ENCODE measurements at regions not wholly inside any gene's neighbourhood (a gene's known extent, or its start where the extent isn't known, plus 50 kb on each side); places are given as distances from the start of the nearest gene placed in this dataset.
"Not testable (repeated sequence)": the region's sequence is repeated elsewhere in the genome, so short reads cannot be mapped to it uniquely, and the experiment has no call there.

DNA sequence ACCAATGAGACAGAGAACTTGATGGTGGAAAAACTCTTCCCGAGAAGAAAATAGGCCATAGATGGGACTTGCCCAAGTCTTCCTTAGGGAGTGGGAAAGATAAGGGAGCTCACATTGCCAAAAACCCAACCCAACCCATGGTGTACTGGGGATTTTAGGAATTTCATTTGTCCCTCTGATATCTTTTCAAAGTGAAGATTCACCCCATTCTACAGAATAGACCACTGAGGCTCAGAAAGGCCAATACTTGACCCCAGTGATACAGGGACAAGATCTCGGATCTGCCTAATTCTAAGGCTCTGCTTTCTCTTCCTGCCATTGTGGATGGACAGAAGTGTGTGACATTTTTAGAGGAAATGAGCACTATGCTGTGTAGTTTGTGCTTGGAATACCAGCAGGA is 159.0 kb downstream of the MYCN start:
- H3K4me3 ChIP-seq (ENCODE audit: low read depth, low read length), result no peak overlapping the region
- TF ChIP-seq, protein P1, sequence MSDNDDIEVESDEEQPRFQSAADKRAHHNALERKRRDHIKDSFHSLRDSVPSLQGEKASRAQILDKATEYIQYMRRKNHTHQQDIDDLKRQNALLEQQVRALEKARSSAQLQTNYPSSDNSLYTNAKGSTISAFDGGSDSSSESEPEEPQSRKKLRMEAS (IDR thresholded peaks at IDR 0.05; ENCODE audit: low read depth, low read length), result no peak
- TF ChIP-seq CTCF (IDR thresholded peaks at IDR 0.05; ENCODE audit: low read depth, low read length), result no peak
- no peak for TF ChIP-seq POLR2A (IDR thresholded peaks at IDR 0.05; ENCODE audit: extremely low read depth, insufficient read length)
- no peak for TF ChIP-seq MYC (IDR thresholded peaks at IDR 0.05; ENCODE audit: low read depth, low read length)
- no peak for DNase-seq (ENCODE audit: low read depth)

DNA sequence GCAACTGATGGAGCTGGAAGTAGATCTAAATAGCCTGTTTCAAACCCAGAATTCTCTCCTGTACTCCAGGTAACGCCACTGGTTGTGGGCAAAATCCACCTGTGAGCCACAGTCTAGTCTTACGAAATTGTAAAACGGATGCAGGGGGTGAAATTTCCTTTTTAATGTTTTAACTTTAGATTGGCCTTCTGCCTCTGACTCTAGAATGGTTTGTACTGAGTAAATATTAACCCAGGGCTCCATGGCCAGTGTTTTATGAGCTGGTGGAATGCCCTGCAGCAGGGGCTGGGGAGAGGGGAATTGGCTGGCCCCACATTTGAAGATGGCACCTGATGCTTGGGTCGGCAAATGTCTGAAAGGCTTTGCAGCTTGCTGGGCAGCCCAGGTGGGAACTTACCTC is 156.6 kb downstream of the MYCN start:
- H3K4me3 ChIP-seq (ENCODE audit: low read depth, low read length), result no peak overlapping the region
- TF ChIP-seq POLR2A (IDR thresholded peaks at IDR 0.05; ENCODE audit: extremely low read depth, insufficient read length), result no peak
- no peak for DNase-seq (ENCODE audit: low read depth)

DNA sequence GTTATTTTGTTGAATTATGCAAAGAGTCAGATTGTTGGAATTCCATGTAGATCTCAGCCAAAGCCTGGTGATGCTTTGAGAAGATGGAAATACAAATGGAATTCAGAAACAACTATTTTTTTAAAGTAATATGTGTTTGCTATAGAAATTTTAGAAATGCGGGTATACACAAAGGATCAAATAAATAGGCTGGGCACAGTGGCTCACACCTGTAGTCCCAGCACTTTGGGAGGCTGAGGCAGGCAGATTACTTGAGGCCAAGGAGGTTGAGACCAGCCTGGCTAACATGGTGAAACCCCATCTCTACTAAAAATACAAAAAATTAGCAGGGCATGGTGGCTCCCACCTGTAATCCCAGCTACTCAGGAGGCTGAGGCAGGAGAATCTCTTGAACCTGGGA is 155.1 kb downstream of the MYCN start:
- DNase-seq (ENCODE audit: low read depth); H3K4me3 ChIP-seq (ENCODE audit: low read depth, low read length): not testable (repeated sequence)

GRCh38 chr2:16094811-16095210 is 154.5 kb downstream of the MYCN start:
- DNase-seq (ENCODE audit: low read depth), result no peak
- TF ChIP-seq, protein P1 (IDR thresholded peaks at IDR 0.05; ENCODE audit: low read depth, low read length), result no peak
- TF ChIP-seq MYC (IDR thresholded peaks at IDR 0.05; ENCODE audit: low read depth, low read length) (no peak), CTCF (IDR thresholded peaks at IDR 0.05; ENCODE audit: low read depth, low read length) (no peak), POLR2A (IDR thresholded peaks at IDR 0.05; ENCODE audit: extremely low read depth, insufficient read length) (no peak)
- no peak overlapping the region for H3K4me3 ChIP-seq (ENCODE audit: low read depth, low read length)

DNA sequence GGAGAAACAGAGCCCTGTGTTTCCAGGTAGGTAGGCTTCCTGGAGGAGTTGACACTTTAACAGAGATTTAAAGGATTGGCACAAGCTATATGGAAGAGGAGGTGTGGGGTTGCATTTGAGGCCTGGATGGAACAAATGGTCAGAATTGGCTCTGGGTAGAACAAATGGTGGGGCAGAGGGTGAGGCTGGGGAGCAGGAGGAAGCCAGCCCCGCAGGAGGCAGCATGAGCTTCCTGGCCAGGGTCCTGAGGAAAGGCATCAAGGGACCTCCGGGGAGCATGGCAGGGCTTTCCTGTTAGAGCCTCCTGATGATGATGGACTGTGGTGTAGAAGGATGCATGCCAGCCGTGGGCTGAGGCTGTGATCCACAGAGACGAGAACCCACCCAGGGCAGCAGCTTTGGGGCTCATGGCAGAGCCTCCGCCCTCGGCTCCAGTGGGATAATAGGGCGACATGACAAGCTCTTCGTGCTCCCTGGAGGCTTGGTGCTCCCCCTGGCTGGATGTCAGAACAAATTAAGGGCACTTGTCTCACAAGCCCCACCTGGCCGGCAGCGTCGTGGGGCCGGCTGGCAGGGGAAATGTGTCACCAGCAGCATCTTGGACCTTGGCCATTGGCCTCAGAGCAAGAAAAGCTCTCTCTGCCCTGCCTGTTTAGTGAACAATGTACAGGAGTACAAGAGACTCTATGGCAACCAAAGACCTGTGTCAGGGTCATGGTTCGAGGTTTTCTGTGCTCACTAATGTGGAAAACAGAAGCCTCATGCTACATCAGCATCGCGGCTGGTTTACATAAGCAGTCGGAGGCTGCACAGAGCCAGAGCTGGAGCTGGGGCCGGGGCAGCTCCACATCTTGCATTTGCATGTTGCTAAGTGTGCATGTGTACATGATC is 153.5 kb downstream of the MYCN start:
- H3K4me3 ChIP-seq (ENCODE audit: low read depth, low read length), result no peak overlapping the region
- TF ChIP-seq CTCF (IDR thresholded peaks at IDR 0.05; ENCODE audit: low read depth, low read length) (no peak), POLR2A (IDR thresholded peaks at IDR 0.05; ENCODE audit: extremely low read depth, insufficient read length) (no peak), MYC (IDR thresholded peaks at IDR 0.05; ENCODE audit: low read depth, low read length) (no peak)
- TF ChIP-seq, protein P1 (IDR thresholded peaks at IDR 0.05; ENCODE audit: low read depth, low read length), result no peak
- no peak for DNase-seq (ENCODE audit: low read depth)

DNA sequence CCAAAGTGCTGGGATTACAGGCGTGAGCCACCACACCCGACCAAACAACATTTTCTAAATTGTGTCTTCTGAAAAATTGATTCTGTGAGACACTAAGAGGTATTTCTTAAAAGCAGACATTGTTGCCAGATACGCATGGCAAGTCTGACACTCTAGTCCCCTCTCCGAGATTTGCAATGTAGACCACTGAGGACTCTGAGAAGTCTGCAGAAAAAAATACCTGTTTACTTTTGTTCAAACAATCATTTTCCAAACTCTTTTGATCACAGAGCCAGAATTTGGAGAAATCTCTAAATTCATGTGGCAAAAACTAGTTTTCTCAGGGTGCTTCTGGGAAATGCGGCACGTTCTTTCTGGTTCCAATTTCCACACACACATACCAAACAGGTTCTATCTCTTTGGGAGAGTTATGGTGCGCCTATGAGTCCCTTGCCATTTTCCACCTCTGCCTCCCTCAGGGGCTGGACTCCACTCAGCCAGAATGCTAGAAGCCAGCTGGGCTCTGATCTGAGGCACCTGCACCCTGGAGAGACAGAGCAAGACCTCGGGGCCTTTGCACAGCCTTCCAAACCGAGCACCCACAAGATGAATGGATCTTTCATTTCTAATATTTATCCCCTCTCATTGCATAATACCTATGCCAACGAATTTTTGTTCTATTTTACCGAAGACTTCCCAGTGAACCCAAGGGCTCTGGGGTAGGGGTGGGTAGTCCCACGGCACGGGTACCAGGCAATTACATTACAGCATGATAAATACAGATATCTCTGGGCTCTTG is 152.7 kb downstream of the MYCN start:
- TF ChIP-seq CTCF (IDR thresholded peaks at IDR 0.05; ENCODE audit: low read depth, low read length) (no peak), POLR2A (IDR thresholded peaks at IDR 0.05; ENCODE audit: extremely low read depth, insufficient read length) (no peak), MYC (IDR thresholded peaks at IDR 0.05; ENCODE audit: low read depth, low read length) (no peak)
- TF ChIP-seq, protein P1 (IDR thresholded peaks at IDR 0.05; ENCODE audit: low read depth, low read length), result no peak
- no peak for DNase-seq (ENCODE audit: low read depth)
- H3K4me3 ChIP-seq (ENCODE audit: low read depth, low read length), result no peak overlapping the region

Data from NB4 (cell line).